ENCODE measurements at regions not wholly inside any gene's neighbourhood (a gene's known extent, or its start where the extent isn't known, plus 50 kb on each side); places are given as distances from the start of the nearest gene placed in this dataset.

DNA sequence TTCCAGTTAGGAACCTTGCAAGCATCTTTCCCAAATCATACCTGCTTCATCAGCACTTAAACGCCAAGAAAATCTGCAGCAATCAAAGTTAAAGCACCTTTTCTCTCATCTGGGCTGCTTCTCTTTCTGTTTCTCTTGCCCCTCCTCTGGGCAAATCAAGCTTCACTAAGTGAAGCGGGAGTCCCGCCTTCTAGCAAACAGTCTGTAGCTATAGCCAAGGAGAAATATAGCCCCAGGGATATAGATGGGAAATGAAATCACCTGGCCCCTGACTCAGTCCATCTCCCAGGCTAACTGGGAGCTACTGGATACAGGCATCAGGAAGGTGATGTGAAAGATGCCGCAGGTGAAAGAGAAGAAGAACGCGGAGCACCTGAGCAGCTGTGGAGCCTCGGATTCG is 481.9 kb downstream of the C6orf118 start:
- no peak for DNase-seq (ENCODE audit: low read depth)
- no peak for TF ChIP-seq CTCF (IDR thresholded peaks at IDR 0.05; ENCODE audit: insufficient read depth, low read length, poor library complexity, severe bottlenecking)
- no peak overlapping the region for H3K4me3 ChIP-seq (ENCODE audit: low read depth, low read length)
- H3K27me3 ChIP-seq (ENCODE audit: control insufficient read depth, insufficient read depth, low read length) = no peaks in the 10 kb centered on the region
- no peaks in the 10 kb centered on the region for H3K36me3 ChIP-seq (ENCODE audit: control insufficient read depth, insufficient read depth, low read length)

DNA sequence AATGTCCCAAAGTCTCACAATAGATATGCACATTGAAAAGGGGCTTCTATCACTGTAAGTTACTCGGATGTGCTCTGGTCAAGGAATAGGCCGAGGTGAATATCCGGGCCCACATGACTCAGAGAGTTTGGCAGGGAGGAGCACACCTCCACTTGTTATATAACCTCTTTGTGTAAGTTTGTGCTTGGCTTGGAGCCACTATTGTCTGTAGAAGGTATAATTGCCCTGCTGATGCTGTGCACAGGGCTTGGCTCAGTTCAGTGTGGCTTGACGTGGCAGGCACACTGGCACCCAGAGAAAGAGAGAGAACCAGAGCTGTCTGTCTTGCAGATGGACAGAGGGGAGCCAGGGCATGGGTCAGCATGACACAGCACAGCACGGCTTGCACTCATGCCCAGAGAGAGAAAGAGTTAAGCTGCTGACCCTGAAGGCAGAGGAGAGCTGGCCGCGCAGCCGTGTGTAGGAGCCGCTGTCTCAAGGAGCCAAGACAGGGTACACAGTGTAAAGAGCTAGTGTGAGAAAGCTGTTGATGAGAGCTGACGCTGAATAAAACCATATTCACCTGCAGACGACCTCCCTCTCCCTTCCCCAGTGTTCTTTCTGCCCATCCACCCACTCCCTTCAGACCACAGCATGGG is 482.5 kb downstream of the C6orf118 start:
- H3K36me3 ChIP-seq (ENCODE audit: control insufficient read depth, insufficient read depth, low read length) = no peaks in the 10 kb centered on the region
- no peak for TF ChIP-seq CTCF (IDR thresholded peaks at IDR 0.05; ENCODE audit: insufficient read depth, low read length, poor library complexity, severe bottlenecking)
- no peak overlapping the region for H3K4me3 ChIP-seq (ENCODE audit: low read depth, low read length)
- no peaks in the 10 kb centered on the region for H3K27me3 ChIP-seq (ENCODE audit: control insufficient read depth, insufficient read depth, low read length)
- DNase-seq (ENCODE audit: low read depth) = no peak

DNA sequence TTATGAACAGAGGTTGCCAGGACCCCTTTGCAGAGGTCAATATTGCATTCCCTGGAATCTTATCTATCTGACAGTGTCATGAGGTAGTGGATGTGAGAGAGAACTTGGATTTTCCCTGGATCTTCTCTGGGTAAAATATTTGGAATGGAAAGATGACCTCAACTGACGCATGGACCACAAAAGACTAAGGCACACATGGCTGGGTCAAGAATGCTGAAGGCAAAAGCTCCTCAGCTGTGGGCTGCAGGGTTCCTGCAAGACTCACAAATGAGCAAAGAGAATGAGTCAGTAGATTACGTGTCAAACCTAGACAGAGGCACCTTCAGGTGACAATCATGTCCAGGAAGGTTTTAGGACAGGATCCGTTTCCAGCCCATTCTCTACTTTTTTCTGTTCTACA is 484.0 kb downstream of the C6orf118 start:
- DNase-seq (ENCODE audit: low read depth) = no peak
- Histone ChIP-seq H3K4me3 (ENCODE audit: low read depth, low read length) (no peak overlapping the region), H3K36me3 (ENCODE audit: control insufficient read depth, insufficient read depth, low read length) (no peaks in the 10 kb centered on the region), H3K27me3 (ENCODE audit: control insufficient read depth, insufficient read depth, low read length) (no peaks in the 10 kb centered on the region)
- TF ChIP-seq CTCF (IDR thresholded peaks at IDR 0.05; ENCODE audit: insufficient read depth, low read length, poor library complexity, severe bottlenecking) = no peak

DNA sequence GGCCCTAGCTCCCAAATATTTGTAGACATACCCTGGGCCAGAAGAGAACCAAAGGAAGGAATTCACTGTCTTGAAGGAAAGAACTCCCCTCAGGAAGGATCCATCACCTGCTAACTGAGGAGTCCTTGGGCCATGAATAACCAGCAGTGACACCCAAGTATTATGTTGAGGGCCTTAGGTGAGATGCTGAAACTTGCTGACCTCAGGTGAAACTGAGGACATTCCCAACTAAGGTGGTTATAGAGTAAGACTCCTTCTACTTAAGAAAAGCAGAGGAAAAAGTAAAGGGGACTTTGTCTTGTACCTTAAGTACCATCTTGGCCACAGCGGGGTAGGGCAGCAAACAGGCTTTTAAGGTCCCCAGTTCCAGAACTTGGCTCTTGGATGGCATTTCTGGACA is 491.7 kb downstream of the C6orf118 start:
- DNase-seq (ENCODE audit: low read depth) = no peak
- Histone ChIP-seq H3K4me3 (ENCODE audit: low read depth, low read length) (no peak overlapping the region), H3K27me3 (ENCODE audit: control insufficient read depth, insufficient read depth, low read length) (no peaks in the 10 kb centered on the region), H3K36me3 (ENCODE audit: control insufficient read depth, insufficient read depth, low read length) (no peaks in the 10 kb centered on the region)
- no peak for TF ChIP-seq CTCF (IDR thresholded peaks at IDR 0.05; ENCODE audit: insufficient read depth, low read length, poor library complexity, severe bottlenecking)

DNA sequence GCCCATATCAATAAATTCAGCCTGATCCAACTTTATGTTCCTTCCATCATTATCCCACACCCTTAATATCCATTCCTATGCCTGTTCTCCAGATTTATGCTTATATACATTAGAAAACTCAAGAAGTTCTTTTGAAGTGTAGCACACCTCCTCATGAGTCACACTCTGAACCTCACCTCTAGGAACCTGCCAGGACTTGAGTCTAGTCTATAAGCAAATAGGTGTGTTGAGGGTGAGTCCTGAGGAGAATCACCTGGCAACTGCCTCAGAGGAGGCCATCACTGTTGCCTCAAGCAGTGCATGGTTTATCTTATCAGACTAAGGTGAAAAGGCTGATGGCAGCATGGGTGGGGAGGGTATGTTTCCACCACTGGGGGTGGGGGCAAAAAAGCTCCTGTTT is 496.7 kb downstream of the C6orf118 start:
- Histone ChIP-seq H3K4me3 (ENCODE audit: low read depth, low read length) (no peak overlapping the region), H3K27me3 (ENCODE audit: control insufficient read depth, insufficient read depth, low read length) (no peaks in the 10 kb centered on the region), H3K36me3 (ENCODE audit: control insufficient read depth, insufficient read depth, low read length) (no peaks in the 10 kb centered on the region)
- no peak for DNase-seq (ENCODE audit: low read depth)
- TF ChIP-seq CTCF (IDR thresholded peaks at IDR 0.05; ENCODE audit: insufficient read depth, low read length, poor library complexity, severe bottlenecking) = no peak

GRCh38 chr6:164807125-164807524 is 502.3 kb downstream of the C6orf118 start:
- DNase-seq (ENCODE audit: low read depth) = no peak
- no peaks in the 10 kb centered on the region for H3K27me3 ChIP-seq (ENCODE audit: control insufficient read depth, insufficient read depth, low read length)
- H3K4me3 ChIP-seq (ENCODE audit: low read depth, low read length) = no peak overlapping the region
- H3K36me3 ChIP-seq (ENCODE audit: control insufficient read depth, insufficient read depth, low read length) = no peaks in the 10 kb centered on the region
- no peak for TF ChIP-seq CTCF (IDR thresholded peaks at IDR 0.05; ENCODE audit: insufficient read depth, low read length, poor library complexity, severe bottlenecking)
